HEK293 (cell line): ENCODE measurements at regions not wholly inside any gene's neighbourhood (a gene's known extent, or its start where the extent isn't known, plus 50 kb on each side); places are given as distances from the start of the nearest gene placed in this dataset.

Experiments
- CTCF ChIP-seq: fragments of 450-650 bp; formaldehyde crosslinking; IDR thresholded peaks from 2 replicates; pipeline ENCODE4 v1.5.1; 2016; ENCODE audit warnings: missing biosample characterization, missing genetic modification characterization
- YY1 ChIP-seq: fragments of 450-650 bp; formaldehyde crosslinking; IDR thresholded peaks from 2 replicates; pipeline ENCODE4 v1.5.1; 2018; ENCODE audit warnings: missing biosample characterization, missing genetic modification characterization
- ZBTB49 ChIP-seq: fragments of 450-650 bp; formaldehyde crosslinking; IDR thresholded peaks from 2 replicates; pipeline ENCODE4 v1.5.1; 2016; ENCODE audit warnings: missing biosample characterization, missing genetic modification characterization, low read depth
- ZNF114 ChIP-seq: fragments of 450-650 bp; formaldehyde crosslinking; IDR thresholded peaks from 2 replicates; pipeline ENCODE4 v1.5.0; 2017; ENCODE audit warnings: missing biosample characterization, missing genetic modification characterization
- ZNF121 ChIP-seq: fragments of 450-650 bp; formaldehyde crosslinking; IDR thresholded peaks from 2 replicates; pipeline ENCODE4 v1.5.1; 2016; ENCODE audit warnings: missing biosample characterization, missing genetic modification characterization
- ZNF274 ChIP-seq, 2 experiments: fragments of 200-500 bp in 1 of 2; fragments of 450-650 bp in 1 of 2; sonication (Bioruptor generic) in 1 of 2; formaldehyde crosslinking in 1 of 2; IDR thresholded peaks; 2 replicates each; pipeline versions ENCODE4 v1.5.1 to v1.6.1; 2014 to 2016; ENCODE audit warnings: borderline replicate concordance in 1 of 2, inconsistent platforms in 1 of 2, low read length in 1 of 2, missing biosample characterization in 1 of 2, missing genetic modification characterization in 1 of 2
- ZNF558 ChIP-seq: fragments of 450-650 bp; formaldehyde crosslinking; IDR thresholded peaks from 2 replicates; pipeline ENCODE4 v1.5.1; 2016; ENCODE audit warnings: missing biosample characterization, missing genetic modification characterization

- TF ChIP-seq ZNF274 (IDR thresholded peaks at IDR 0.05; ENCODE audit: low read length) (no peak), ZNF274 (tag by site-specific recombination; IDR thresholded peaks at IDR 0.05; ENCODE audit: borderline replicate concordance) (no peak), ZNF114 (tag by site-specific recombination) (no peak), ZNF558 (tag by site-specific recombination) (no peak), CTCF (no peak), YY1 (tag by site-specific recombination) (no peak), ZBTB49 (tag by site-specific recombination) (no peak), ZNF121 (no peak)
Measured at GRCh38 chr16:65212791-65213190, 90.9 kb upstream of the CDH11 start.
